SK-N-SH (cell line): ENCODE measurements at regions not wholly inside any gene's neighbourhood (a gene's known extent, or its start where the extent isn't known, plus 50 kb on each side); places are given as distances from the start of the nearest gene placed in this dataset.
"Not testable (repeated sequence)": the region's sequence is repeated elsewhere in the genome, so short reads cannot be mapped to it uniquely, and the experiment has no call there.

ENCODE experiments used
- CTCF ChIA-PET: fragments of 300-600, 350-600 bp; formaldehyde crosslinking; extraction: SDS; loops from one replicate; lab custom pipeline; 2021; lab: Yijun Ruan, JAX
- POLR2A ChIA-PET: fragments of 350-600 bp; sonication (Branson Sonifier 250); formaldehyde crosslinking; extraction: SDS; loops from one replicate; lab custom pipeline; 2020; ENCODE audit warnings: antibody characterized with exemption, inconsistent platforms; lab: Yijun Ruan, JAX
- DNase-seq: peaks from one replicate; pipeline ENCODE4 v3.0.0; 2012
- H2AFZ ChIP-seq: fragments of 200-600 bp; sonication (generic); 2 replicates; pipeline ENCODE4 v1.8.1; 2016; ENCODE audit warnings: antibody characterized with exemption, mild to moderate bottlenecking, low read depth
- H3F3A ChIP-seq: fragments of 200-600 bp; sonication (generic); replicated peaks from 2 replicates; pipeline ENCODE3; 2016; ENCODE audit warnings: antibody characterized with exemption, mild to moderate bottlenecking; ENCODE audit not compliant: insufficient read depth
- H3K27ac ChIP-seq, 2 experiments: fragments of 200-500 bp in 1 of 2; fragments of 200-600 bp in 1 of 2; sonication (Bioruptor generic) in 1 of 2; sonication (generic), shearing (Covaris generic) in 1 of 2; 2 replicates each; pipeline versions ENCODE4 v1.5.1 to v1.6.1; 2014 to 2016; ENCODE audit warnings: low read depth in 2 of 2, inconsistent platforms in 1 of 2, low read length in 1 of 2, mild to moderate bottlenecking in 1 of 2, mixed read lengths in 1 of 2
- H3K27me3 ChIP-seq: fragments of 200-600 bp; sonication (generic), shearing (Covaris generic); 2 replicates; pipeline ENCODE4 v1.6.1; 2016; ENCODE audit warnings: mixed run types; ENCODE audit not compliant: insufficient read depth
- H3K36me3 ChIP-seq, 2 experiments: fragments of 200-500 bp in 1 of 2; fragments of 200-600 bp in 1 of 2; sonication (Bioruptor generic) in 1 of 2; sonication (generic) in 1 of 2; replicated peaks in 1 of 2; 2 replicates each; pipeline versions ENCODE3 to v1.5.1; 2014 to 2016; ENCODE audit warnings: low read length in 1 of 2, mild to moderate bottlenecking in 1 of 2; ENCODE audit not compliant: insufficient read depth in 2 of 2, control insufficient read depth in 1 of 2
- H3K4me1 ChIP-seq, 2 experiments: fragments of 200-500 bp in 1 of 2; fragments of 200-600 bp in 1 of 2; sonication (Bioruptor generic) in 1 of 2; sonication (generic), shearing (Covaris generic) in 1 of 2; 2 replicates each; pipeline versions ENCODE4 v1.5.1 to v1.6.1; 2014 to 2016; ENCODE audit warnings: low read depth in 1 of 2, low read length in 1 of 2, mixed run types in 1 of 2; ENCODE audit not compliant: insufficient read depth in 2 of 2, control insufficient read depth in 1 of 2
- H3K4me2 ChIP-seq: fragments of 200-600 bp; sonication (generic), shearing (Covaris generic); 2 replicates; pipeline ENCODE4 v1.6.1; 2017; ENCODE audit warnings: mixed run types
- H3K4me3 ChIP-seq, 2 experiments: fragments of 200-500 bp in 1 of 2; fragments of 200-600 bp in 1 of 2; sonication (Bioruptor generic) in 1 of 2; sonication (generic), shearing (Covaris generic) in 1 of 2; 2 replicates each; pipeline versions ENCODE4 v1.5.1 to v1.8.1; 2014 to 2016; ENCODE audit warnings: low read depth in 2 of 2, inconsistent platforms in 1 of 2, low read length in 1 of 2, mild to moderate bottlenecking in 1 of 2, mixed read lengths in 1 of 2, moderate library complexity in 1 of 2
- H3K79me2 ChIP-seq: fragments of 200-600 bp; sonication (generic); 2 replicates; pipeline ENCODE4 v1.8.1; 2017; ENCODE audit warnings: mild to moderate bottlenecking; ENCODE audit not compliant: insufficient read depth
- H3K9ac ChIP-seq: fragments of 200-600 bp; sonication (generic); 2 replicates; pipeline ENCODE4 v1.6.1; 2017; ENCODE audit warnings: mixed run types
- H3K9me2 ChIP-seq: fragments of 200-600 bp; sonication (generic); 2 replicates; pipeline ENCODE4 v1.6.1; 2017; ENCODE audit warnings: mixed run types
- H3K9me3 ChIP-seq: fragments of 200-600 bp; sonication (generic); 2 replicates; pipeline ENCODE4 v1.6.1; 2017; ENCODE audit warnings: mixed run types, mild to moderate bottlenecking, moderate library complexity
- H4K20me1 ChIP-seq: fragments of 200-600 bp; sonication (generic); 2 replicates; pipeline ENCODE4 v1.6.1; 2017; ENCODE audit warnings: mild to moderate bottlenecking, mixed run types; ENCODE audit not compliant: insufficient read depth
- WGBS: methylation state at CpG from one replicate; pipeline ENCODE4 v1.1.6; 2017; ENCODE audit warnings: low lambda C conversion rate; 5-methylcytosine and 5-hydroxymethylcytosine counted together

GRCh38 chr9:41347893-41348292, 158.8 kb upstream of the ZNG1F start:
- DNase-seq, H3K9me2 ChIP-seq, H3F3A ChIP-seq, H3K4me2 ChIP-seq, H2AFZ ChIP-seq, H4K20me1 ChIP-seq, H3K36me3 ChIP-seq, CTCF ChIA-PET, H3K79me2 ChIP-seq, H3K9ac ChIP-seq, H3K4me3 ChIP-seq, H3K27me3 ChIP-seq, H3K4me1 ChIP-seq, POLR2A ChIA-PET, H3K27ac ChIP-seq, H3K9me3 ChIP-seq: not testable (repeated sequence)
- WGBS: 50% methylated on average over 2 of the region's 3 CpGs

GRCh38 chr9:41332562-41332961, 143.4 kb upstream of the ZNG1F start:
- CTCF ChIA-PET, H3K4me1 ChIP-seq, H3K27ac ChIP-seq, H3K9ac ChIP-seq, DNase-seq, POLR2A ChIA-PET, H3K36me3 ChIP-seq, H3K27me3 ChIP-seq, H3K9me2 ChIP-seq, H4K20me1 ChIP-seq, H2AFZ ChIP-seq, H3K4me3 ChIP-seq, H3K79me2 ChIP-seq, H3K9me3 ChIP-seq, H3F3A ChIP-seq, H3K4me2 ChIP-seq: not testable (repeated sequence)
- no CpG with 5 or more reads among the region's 5 CpGs for WGBS

- H3K36me3 ChIP-seq, H3K27me3 ChIP-seq, H3K9me2 ChIP-seq, H3K4me2 ChIP-seq, POLR2A ChIA-PET, DNase-seq, H3K4me1 ChIP-seq, CTCF ChIA-PET, H3K27ac ChIP-seq, H2AFZ ChIP-seq, H3K79me2 ChIP-seq, H4K20me1 ChIP-seq, H3F3A ChIP-seq, H3K9me3 ChIP-seq, H3K4me3 ChIP-seq, H3K9ac ChIP-seq: not testable (repeated sequence)
- 35% methylated on average over 2 of the region's 2 CpGs for WGBS
These were observed 132.2 kb upstream of the ZNG1F start for GRCh38 chr9:41321277-41321676.

- POLR2A ChIA-PET, H3K27me3 ChIP-seq, H4K20me1 ChIP-seq, DNase-seq, H3K4me3 ChIP-seq, H3K36me3 ChIP-seq, H3K9me2 ChIP-seq, H3K9me3 ChIP-seq, H3K4me2 ChIP-seq, H3K4me1 ChIP-seq, H3F3A ChIP-seq, H3K9ac ChIP-seq, H3K79me2 ChIP-seq, H3K27ac ChIP-seq, CTCF ChIA-PET: not testable (repeated sequence)
- 0 out of 2 replicates have a peak overlapping the region, but pooled peaks have one; percentile 59 for H2AFZ ChIP-seq
- WGBS: 18% methylated on average over 6 of the region's 6 CpGs
These were observed 119.8 kb upstream of the ZNG1F start for GRCh38 chr9:41308953-41309352.

GRCh38 chr9:41285744-41286143, 96.6 kb upstream of the ZNG1F start:
- H3K9me3 ChIP-seq, H3K36me3 ChIP-seq, H3K9ac ChIP-seq, POLR2A ChIA-PET, H3K27me3 ChIP-seq, H3K9me2 ChIP-seq, H3F3A ChIP-seq, H3K4me3 ChIP-seq, H4K20me1 ChIP-seq, H3K27ac ChIP-seq, H3K4me2 ChIP-seq, H2AFZ ChIP-seq, H3K79me2 ChIP-seq, CTCF ChIA-PET, DNase-seq, H3K4me1 ChIP-seq: not testable (repeated sequence)
- WGBS: 84% methylated on average over 16 of the region's 16 CpGs

GRCh38 chr9:41280299-41281238, 91.5 kb upstream of the ZNG1F start:
- H3K27me3 ChIP-seq, H3F3A ChIP-seq, H3K9ac ChIP-seq, H3K79me2 ChIP-seq, H3K4me1 ChIP-seq, H3K27ac ChIP-seq, H3K9me3 ChIP-seq, H4K20me1 ChIP-seq, H3K4me2 ChIP-seq, H3K4me3 ChIP-seq, CTCF ChIA-PET, POLR2A ChIA-PET, DNase-seq, H2AFZ ChIP-seq, H3K9me2 ChIP-seq, H3K36me3 ChIP-seq: not testable (repeated sequence)
- 71% methylated on average over 7 of the region's 31 CpGs for WGBS
